ENCODE measurements at regions not wholly inside any gene's neighbourhood (a gene's known extent, or its start where the extent isn't known, plus 50 kb on each side); places are given as distances from the start of the nearest gene placed in this dataset.

DNA sequence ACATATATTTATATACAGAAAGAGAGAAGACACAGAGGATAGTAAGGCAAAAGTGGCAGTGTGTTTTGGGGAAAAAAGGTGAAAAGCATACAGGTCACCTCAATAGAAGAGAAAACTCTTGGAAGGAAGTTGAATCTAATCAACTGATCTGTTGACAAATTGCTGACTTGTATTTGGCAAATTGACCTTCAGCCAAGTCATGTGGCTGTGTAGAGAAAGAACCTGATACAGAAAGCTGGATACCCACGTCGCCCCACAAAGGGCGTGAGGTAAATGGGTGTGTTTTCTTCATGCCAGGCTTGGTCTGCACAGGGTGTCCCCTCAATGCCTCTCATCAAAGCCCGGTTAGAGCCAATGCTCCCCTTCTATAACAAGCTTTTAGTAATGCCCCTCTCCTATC lies 230.0 kb upstream of the KLHL29 start:
- no peak for DNase-seq (ENCODE audit: low read depth, low spot score)

DNA sequence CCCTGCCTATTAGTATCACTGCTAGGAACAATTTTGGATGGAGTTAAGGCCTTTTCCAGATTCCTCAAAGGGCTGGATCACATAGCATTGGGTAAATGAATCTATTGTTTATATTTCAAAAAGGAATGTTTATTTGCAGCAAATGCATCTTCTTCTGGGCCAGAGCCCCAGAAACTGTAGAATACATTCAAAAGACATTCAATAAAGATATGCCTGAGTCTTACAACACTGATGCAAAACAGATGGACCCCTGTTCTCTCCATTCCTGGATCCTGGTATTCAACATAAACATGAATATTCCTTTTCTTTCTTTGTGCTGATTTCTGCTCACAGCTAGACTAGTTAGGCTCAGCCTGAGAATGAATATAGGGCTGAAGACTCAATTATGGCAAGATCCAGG lies 227.2 kb upstream of the KLHL29 start:
- no peak for DNase-seq (ENCODE audit: low read depth, low spot score)

DNA sequence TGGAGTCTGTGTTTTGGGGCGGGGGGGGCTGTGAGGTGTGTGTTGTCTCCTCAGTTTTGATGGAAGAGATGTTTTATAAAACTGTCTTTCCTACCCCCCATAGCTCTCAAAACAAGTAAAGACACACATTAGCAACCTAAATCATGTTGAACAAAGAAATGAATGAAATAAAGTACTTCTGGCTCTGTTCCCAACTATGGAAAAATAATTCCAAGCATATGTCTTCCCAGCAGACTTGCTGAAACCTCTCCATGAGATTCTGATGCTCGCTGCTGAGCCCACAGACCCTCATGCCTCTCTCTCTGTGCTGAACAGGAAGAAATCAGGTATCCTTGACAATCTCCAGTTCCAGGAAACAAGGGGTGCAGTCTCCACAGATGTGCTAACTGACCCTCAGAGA lies 226.7 kb upstream of the KLHL29 start:
- DNase-seq (ENCODE audit: low read depth, low spot score), result no peak

DNA sequence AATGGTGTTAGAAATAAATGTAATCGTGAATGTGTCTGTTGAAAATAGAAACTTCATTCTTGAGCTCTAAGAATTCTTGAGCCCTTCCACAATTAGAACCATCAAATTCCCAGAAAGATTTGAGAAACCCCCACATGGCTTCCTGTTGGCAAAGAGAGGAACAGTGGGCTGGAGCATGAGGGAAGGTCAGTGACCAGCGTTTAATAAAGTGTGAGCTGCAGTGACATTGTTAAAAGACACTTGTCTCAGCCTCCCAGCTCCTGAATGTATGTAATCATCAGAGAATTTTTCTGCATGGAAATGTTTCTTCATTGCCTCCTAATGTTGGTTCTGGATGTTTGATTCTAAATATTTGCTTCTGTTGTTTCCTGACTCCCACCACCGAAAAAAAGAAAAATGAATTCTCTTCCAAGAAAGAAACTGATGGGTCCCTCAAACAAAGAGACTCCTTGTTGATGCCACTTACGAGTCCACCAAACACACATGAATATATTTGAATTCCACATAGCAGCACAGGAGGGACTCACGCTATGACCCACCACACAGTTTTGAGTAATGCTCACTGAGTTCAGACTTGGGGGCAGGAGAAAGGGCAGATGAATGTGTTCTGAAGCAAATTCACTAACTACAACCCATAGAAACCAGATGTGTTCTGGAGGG lies 225.1 kb upstream of the KLHL29 start:
- no peak for DNase-seq (ENCODE audit: low read depth, low spot score)

DNA sequence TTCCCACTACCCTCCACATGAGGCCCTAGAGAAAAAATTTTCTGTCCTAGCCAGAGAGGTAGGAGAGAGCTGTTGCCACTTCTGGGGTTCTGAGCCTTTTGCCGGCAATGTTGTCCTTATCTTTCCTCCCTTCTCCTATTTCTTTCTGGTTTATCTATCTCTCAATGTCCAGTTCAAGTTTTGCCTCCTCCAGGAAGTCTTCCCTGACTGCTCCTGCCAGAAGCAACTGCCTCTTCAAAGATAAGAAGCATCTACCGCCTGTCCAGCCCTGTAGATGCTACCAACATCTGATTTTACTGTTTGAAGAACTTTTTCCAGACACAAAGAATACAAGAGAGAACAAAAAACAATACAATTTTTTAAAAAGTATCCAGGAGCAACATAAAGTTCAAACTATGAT lies 220.8 kb upstream of the KLHL29 start:
- DNase-seq (ENCODE audit: low read depth, low spot score), result no peak

DNA sequence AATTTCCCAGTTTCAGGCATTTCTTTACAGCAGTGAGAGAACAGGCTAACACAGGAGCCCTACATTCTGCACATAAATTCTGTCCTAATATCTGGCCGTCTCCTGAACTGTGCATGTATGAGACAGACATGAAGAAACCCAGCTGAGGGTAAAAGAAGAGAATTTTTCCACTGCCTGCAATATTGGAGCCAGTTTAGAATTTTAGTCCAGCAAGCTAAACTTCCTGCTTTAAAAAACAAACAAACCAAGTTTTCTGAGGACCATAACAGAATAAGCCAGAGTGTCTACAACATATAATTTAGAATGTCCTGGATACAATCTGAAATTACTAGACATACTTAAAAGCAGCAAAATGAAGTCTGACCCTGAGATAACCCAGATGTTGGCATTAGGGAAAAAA lies 215.1 kb upstream of the KLHL29 start:
- DNase-seq (ENCODE audit: low read depth, low spot score), result no peak

DNA sequence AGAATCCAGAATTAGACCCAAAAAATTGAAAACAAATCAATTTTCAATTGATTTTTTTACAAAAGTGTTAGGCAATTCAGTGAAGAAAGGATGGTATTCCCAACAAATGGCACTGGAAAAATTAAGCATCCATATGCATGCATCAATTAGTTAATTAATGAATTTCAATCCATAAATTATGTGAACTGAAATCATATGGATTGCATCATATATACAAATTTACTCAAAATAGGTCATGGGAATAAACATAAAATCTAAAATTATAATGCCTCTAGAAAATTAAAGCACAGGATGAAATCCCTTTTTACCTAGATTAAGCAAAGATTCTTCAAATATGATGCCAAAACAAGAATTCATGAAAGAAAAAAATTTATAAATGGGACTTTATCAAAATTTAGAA lies 213.9 kb upstream of the KLHL29 start:
- no peak for DNase-seq (ENCODE audit: low read depth, low spot score)

DNA sequence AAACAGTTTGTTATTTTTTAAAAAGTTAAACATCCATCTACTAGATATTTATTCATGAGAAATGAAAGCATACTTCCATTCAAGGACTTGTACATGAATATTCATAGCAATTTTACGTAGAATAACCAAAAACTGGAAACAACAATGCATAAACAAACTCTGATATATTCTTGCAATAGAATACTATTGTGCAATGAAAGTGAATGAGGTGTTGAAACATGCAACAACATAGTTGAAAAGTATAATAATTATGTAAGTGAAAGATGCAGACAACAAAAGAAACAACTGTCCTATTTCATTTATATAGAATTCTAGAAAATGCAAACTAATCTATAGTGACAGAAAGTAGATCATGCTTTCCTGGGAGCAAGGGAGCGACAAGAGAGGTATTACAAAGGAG lies 206.6 kb upstream of the KLHL29 start:
- no peak for DNase-seq (ENCODE audit: low read depth, low spot score)

DNA sequence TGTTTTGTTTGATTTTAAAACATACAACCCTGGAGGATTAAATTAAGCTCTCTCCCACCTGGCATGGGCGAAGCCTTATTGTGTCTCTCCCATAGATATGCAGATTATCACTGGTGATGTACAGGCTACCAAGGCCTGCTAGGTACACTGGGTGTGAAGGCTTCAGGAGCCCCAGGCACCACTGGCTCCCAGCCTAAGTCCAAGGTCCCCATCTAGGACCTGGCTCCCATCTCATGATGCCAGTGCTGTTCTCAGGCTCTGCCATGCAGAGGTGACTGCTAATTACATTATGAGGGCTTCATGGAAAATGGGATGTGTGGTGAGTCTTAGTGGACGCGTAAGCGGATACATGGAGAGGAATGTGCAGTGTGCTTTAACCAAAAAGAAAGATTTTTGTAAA lies 201.2 kb upstream of the KLHL29 start:
- DNase-seq (ENCODE audit: low read depth, low spot score), result no peak

DNA sequence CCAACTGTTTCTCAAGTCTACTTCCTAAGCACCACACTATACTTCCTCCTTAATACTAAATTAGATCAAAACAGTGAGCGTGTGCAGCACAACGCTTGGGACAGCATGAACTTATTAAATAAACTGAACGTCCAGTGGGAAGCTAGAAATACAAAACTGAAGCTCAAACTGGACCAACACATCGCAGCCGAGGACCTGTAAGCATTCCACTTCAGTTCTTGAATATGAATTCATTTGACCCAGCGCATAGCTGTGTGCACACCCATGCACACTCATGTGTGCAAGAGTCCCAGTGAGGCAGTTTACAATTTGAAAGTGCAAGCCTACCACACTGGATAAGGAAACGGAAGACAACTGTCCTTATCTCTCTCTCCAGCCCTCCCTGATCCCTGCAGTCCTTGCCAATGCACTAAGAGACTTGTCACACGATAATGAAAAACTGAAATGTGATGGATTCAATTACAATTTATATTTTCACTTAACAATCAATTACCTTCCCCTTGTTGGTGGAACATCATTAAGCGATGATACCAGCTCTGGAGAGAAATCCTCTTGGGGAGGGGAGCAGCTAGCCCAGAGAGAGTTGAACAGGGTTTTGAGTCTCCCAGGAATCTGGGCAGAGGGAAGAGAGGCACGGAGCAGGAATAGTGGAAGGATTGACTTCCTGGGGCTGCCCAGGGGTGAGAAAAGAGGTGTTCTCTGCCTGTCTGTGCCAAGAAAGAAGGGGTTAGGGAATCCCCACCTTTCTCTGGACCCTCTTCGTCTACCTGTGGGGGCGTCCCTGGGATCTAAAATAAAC lies 186.5 kb upstream of the KLHL29 start:
- DNase-seq (ENCODE audit: low read depth, low spot score), result no peak

DNA sequence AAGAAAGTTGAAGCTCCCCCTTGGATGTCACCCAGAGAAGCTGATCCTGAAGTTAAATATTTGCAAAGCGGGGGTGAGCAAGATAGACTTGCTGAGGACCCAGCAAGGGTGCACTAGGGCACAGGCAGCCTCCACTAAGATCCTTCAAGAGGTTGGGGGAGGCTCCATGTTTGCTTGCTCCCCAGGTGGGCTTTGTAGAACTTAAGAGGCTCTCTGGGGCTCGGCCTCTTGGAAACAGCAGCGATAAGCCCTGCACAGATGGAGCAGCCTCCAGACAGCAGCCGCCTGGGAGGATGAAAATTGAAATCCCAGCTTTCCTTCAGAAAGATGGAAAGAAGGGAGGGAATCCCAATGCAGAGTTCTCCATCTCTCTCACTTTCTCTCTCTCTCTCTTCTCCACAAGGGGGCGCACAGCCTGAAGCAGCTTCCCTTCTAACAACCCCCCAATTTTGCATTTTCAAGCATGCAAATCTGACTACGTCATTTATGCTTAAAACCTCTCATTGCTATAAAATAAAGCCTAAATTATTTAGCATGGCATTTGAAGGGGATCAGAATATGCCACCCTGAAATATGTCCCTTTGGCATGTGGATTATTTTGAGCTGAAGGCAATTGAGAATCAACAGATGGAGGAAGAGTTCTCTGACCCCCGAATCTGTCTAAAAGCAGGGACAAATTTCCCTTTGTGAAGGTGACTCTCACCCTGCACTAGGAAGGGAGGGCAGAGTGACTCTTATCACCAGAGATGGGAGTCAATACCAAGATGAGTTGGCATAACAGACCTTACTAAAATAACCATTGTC lies 185.7 kb upstream of the KLHL29 start:
- no peak for DNase-seq (ENCODE audit: low read depth, low spot score)

DNA sequence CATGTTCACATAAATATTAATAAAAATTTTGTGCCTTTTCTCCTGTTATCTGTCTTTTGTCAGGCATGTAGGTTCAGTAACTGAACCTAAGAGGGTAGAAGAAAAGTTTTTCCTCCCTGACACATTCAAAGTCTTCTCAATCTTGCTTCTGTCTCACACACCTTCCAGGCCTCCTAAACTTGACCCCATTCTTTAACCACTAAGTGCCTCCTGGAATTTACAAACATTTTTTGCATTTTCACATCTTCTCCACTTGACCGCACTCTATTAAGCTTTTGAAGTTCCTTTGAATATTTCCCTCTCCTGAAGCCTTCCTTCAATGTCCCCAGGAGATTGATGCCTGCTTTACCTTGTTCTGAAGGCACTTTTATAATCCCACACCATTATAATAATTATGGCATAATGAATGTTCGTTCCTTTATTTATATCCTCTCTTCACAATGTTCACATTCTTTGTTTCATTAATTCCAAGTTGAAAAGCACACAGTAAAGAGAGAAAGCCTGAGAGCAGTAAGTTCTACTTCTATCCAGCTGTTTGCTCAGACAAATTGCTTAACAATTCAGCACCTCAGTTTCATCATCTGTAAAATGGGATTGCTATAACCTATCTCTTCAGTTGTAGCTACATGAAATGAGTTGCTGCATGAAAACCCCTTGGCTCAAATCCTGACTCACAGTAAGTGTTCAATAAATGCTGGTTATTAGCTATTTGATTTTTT lies 184.8 kb upstream of the KLHL29 start:
- no peak for DNase-seq (ENCODE audit: low read depth, low spot score)

DNA sequence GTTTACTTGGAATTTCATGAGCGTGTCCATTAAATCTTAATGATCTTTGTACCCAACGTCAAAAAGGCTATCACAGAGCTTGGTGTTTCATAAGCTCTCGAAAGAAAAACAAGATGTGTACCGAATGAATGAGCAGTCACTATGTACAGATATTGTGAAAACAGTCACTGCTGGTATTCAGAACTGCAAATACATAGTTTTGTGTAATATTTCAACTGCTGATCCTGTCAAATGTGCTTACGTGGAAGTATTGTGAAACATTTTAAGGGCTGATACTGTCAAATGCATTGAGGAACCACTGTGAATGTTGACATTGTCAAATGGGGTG lies 184.2 kb upstream of the KLHL29 start:
- DNase-seq (ENCODE audit: low read depth, low spot score), result no peak

DNA sequence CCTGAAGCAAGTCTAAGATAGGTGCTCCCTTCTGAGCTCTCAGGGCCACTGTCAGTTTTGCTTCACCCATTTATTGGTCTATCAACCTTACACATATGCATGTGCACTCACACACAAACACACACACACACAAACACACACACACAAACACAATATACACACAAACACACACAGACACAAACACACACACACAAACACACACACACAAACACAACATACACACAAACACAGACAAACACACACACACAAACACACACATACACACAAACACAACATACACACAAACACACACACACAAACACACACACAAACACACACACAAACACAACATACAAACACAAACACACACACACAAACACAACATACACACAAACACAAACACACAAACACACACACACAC lies 181.6 kb upstream of the KLHL29 start:
- no peak for DNase-seq (ENCODE audit: low read depth, low spot score)

DNA sequence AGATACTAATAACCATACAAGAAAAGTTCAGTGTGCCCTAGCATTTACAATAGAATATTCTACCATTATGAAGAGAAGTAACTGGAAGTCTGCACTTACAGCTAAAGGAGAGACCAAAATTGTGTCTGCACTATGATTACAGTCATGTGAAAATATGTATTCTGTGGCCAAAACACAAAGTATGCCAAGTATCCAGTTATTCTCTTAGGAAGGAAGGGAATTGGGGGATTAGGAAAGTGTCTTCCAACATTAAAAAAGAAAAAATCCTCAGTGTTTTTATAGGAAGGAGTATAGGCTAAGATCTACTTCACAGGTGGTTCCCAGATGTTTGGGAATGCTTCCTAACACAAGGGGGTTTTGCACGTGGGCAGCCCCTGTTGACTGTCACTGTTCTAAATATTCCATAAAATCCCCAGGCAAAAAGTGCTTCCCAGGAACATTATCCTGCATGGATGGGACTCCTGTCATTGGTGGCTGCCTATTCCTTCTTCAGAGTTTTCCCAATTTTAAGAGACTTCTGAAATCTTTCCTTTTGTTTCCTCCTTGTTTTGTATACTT lies 180.2 kb upstream of the KLHL29 start:
- no peak for DNase-seq (ENCODE audit: low read depth, low spot score)

DNA sequence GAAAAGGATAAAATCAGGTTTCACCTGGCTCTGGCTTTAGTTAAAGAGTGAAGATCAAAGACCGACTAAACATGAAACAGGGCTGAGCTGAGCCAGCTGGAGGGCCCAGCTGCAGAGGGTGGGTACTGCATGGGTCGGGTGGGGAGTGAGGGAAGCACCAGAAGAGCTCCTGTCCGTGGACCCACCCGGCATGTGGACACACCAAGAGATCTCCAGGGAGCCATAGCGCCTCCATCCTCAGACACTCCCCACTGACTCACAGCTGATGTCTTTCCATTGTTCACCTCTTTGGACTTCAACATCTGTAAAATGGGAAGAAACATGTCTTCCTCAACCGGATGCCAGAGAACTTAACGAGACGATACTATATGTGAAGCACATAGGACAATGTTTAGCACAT lies 178.3 kb upstream of the KLHL29 start:
- no peak for DNase-seq (ENCODE audit: low read depth, low spot score)

DNA sequence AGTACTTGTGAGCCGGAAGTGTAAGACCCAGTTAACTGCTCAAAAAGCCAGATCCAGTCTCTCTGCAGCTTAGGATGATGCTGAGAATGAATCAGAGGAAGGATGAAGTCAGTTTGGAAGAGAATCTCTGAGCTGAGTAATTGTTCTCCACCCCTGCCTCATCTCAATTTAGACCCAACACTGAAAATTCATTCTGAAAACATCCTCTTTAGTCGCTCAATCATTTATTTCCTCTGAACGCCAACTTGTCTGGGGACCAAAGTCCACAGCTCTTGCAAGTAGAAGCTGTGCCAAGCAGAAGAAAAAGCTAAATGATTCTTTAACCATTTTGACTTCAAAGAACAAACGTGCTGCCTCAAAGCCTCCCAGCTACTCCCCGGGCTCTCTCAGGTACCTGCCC lies 177.1 kb upstream of the KLHL29 start:
- DNase-seq (ENCODE audit: low read depth, low spot score), result no peak

DNA sequence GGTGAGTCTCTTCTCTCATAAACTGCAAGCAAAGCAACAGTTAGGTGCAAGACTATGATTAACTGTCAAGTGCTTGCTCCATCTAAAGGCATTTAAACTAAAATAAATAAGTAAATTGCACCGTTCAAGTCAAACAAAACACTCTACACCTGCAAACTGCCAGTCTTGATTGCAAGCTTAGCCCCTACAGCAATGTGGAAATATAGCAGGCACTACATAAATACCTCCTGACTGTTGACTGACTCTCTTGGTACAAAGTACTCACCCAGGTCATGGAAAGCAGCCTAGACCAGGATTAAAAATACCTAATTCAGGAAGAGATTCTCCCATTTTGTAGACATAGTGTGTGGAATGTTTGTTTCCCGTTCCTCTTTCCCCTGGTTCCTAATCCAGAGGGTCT lies 176.6 kb upstream of the KLHL29 start:
- no peak for DNase-seq (ENCODE audit: low read depth, low spot score)

DNA sequence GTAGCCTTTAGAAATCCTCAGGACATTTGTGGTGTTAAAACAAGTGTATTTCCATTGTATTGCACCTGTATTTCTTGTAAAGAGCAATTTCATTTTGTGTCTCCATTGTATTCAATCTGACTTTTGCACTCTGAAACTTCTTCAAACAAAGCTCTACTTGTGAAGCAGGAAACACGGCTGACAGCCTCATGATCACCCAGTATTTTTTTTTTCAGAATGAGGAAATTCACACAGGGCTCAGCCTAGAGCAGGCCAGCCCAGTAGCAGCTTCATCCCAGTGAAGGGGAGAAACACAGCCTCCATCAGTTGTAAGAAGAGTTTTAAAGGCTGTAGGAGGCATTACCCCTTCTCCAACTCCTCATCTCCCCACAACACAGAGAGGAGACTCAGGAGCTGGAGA lies 175.9 kb upstream of the KLHL29 start:
- no peak for DNase-seq (ENCODE audit: low read depth, low spot score)

DNA sequence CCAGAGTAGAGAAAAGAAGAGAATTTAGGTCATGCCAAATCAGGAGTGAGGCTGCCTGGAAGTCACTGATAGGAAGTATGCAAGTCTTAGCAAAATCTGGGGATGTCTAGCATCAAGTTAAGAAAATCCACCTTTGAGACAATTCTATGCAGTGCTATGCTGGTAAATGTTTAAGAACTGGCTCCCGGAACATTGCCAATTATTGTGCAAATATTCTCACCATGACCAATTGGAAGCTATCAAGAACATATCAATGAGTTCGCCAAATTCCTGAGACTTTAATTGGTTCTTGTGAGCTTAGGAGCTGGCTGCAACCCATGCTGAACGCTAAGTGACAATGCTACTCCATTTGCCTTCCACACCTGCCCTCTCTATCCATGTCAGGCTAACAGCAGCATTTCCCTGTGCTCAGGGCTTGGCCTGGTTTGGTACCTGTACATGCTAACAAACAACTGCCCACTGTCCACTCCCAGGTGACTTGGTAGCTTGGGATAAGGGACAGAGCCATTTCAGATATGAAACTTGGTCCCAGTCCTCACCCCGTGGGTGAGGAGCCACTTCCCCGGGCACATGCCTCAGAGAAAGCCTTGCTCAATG lies 172.9 kb upstream of the KLHL29 start:
- no peak for DNase-seq (ENCODE audit: low read depth, low spot score)

DNA sequence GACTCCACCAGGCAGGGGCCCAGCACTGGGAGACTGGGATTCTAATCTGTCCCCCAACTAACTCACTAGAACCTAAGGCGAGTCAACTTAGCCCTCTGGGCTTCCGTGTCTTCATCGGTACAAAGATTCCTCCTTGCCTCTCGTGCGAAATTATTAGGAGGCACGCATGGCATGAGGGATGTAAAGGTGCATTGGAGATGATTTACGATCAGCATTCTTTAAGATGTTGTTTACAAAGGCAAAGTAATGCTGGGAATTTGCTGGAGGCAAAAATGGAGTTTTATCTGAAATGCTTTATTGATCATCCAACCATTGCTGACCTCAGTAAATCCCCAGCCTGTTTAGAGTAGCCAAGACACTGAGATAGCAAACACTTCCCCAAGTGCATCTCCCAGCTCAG lies 171.8 kb upstream of the KLHL29 start:
- DNase-seq (ENCODE audit: low read depth, low spot score), result no peak

All from pulmonary artery endothelial cell (primary cell).